CD14-positive monocyte (primary cell): ENCODE measurements at regions not wholly inside any gene's neighbourhood (a gene's known extent, or its start where the extent isn't known, plus 50 kb on each side); places are given as distances from the start of the nearest gene placed in this dataset.

Experiments used
- DNase-seq, 3 donors: peaks; one replicate each; pipeline ENCODE4 v3.0.0-alpha.2; 2011 to 2022
- H2AFZ ChIP-seq: 2 replicates; pipeline ENCODE4 v1.6.0; 2012; ENCODE audit warnings: mild to moderate bottlenecking, low read depth, low read length, inconsistent platforms; ENCODE audit not compliant: insufficient read depth, poor library complexity, severe bottlenecking
- H3K27ac ChIP-seq, 2 donors: 1 replicate in 1 of 2; 2 replicates in 1 of 2; pipeline ENCODE4 v1.5.1; 2012 to 2013; ENCODE audit warnings: low read length in 2 of 2, control low read depth in 1 of 2, inconsistent platforms in 1 of 2, low read depth in 1 of 2, mild to moderate bottlenecking in 1 of 2
- H3K27me3 ChIP-seq, 2 donors: one replicate each; pipeline versions ENCODE4 v1.6.0 to v1.6.1; 2011 to 2013; ENCODE audit warnings: low read length in 2 of 2; ENCODE audit not compliant: control insufficient read depth in 2 of 2, insufficient read depth in 2 of 2
- H3K36me3 ChIP-seq, 2 donors: replicated peaks in 1 of 2; 1 replicate in 1 of 2; 2 replicates in 1 of 2; pipeline versions ENCODE4 v1.5.1 to v1.6.1; 2012 to 2013; ENCODE audit warnings: low read length in 2 of 2, control low read depth in 1 of 2, inconsistent platforms in 1 of 2, mild to moderate bottlenecking in 1 of 2; ENCODE audit not compliant: insufficient read depth in 2 of 2, control insufficient read depth in 1 of 2
- H3K4me1 ChIP-seq, 2 donors: 1 replicate in 1 of 2; 2 replicates in 1 of 2; pipeline versions ENCODE4 v1.5.1 to v1.6.1; 2012 to 2013; ENCODE audit warnings: low read length in 2 of 2, control low read depth in 1 of 2, inconsistent platforms in 1 of 2, mild to moderate bottlenecking in 1 of 2, moderate library complexity in 1 of 2; ENCODE audit not compliant: insufficient read depth in 2 of 2, control insufficient read depth in 1 of 2
- H3K4me2 ChIP-seq: replicated peaks from 2 replicates; pipeline ENCODE3; 2012; ENCODE audit warnings: low read length, moderate library complexity, mild to moderate bottlenecking; ENCODE audit not compliant: poor library complexity, severe bottlenecking; ENCODE audit errors: extremely low read depth
- H3K4me3 ChIP-seq, 3 experiments: fragments of 200-600 bp in 1 of 3; sonication (generic) in 1 of 3; replicated peaks in 1 of 3; 1 replicate in 2 of 3; 2 replicates in 1 of 3; pipeline ENCODE4 v1.5.1; 2011 to 2013; ENCODE audit warnings: low read length in 3 of 3, mild to moderate bottlenecking in 3 of 3, control low read depth in 2 of 3, low read depth in 2 of 3, inconsistent platforms in 1 of 3, moderate library complexity in 1 of 3
- H3K79me2 ChIP-seq: 2 replicates; pipeline ENCODE4 v1.6.0; 2012; ENCODE audit warnings: mild to moderate bottlenecking, control low read depth, inconsistent platforms, low read length, moderate library complexity; ENCODE audit not compliant: insufficient read depth
- H3K9ac ChIP-seq: 2 replicates; pipeline ENCODE4 v1.6.0; 2017; ENCODE audit warnings: low read length, mild to moderate bottlenecking; ENCODE audit not compliant: insufficient read depth, poor library complexity, severe bottlenecking
- H3K9me3 ChIP-seq, 2 donors: replicated peaks in 1 of 2; 1 replicate in 1 of 2; 2 replicates in 1 of 2; pipeline versions ENCODE4 v1.5.1 to v1.6.1; 2012 to 2013; ENCODE audit warnings: low read length in 2 of 2, control low read depth in 1 of 2; ENCODE audit not compliant: control insufficient read depth in 1 of 2, insufficient read depth in 1 of 2
- H4K20me1 ChIP-seq: 2 replicates; pipeline ENCODE4 v1.6.0; 2012; ENCODE audit warnings: mild to moderate bottlenecking, low read length, control low read depth, moderate library complexity; ENCODE audit not compliant: insufficient read depth
- H3K27ac Mint-ChIP-seq, 7 donors: one replicate each; pipeline ENCODE4 v1.8.0; 2020; ENCODE audit warnings: mild to moderate bottlenecking in 7 of 7, mixed read lengths in 7 of 7, moderate library complexity in 6 of 7, inconsistent platforms in 2 of 7
- H3K27me3 Mint-ChIP-seq, 3 donors: one replicate each; pipeline ENCODE4 v1.8.0; 2021 to 2022; ENCODE audit warnings: low read depth in 3 of 3, mild to moderate bottlenecking in 3 of 3, mixed read lengths in 3 of 3, moderate library complexity in 3 of 3, inconsistent platforms in 1 of 3
- H3K36me3 Mint-ChIP-seq, 2 donors: one replicate each; pipeline ENCODE4 v1.8.0; 2020; ENCODE audit warnings: mixed read lengths in 2 of 2, inconsistent platforms in 1 of 2, mild to moderate bottlenecking in 1 of 2
- H3K4me1 Mint-ChIP-seq: one replicate; pipeline ENCODE4 v1.8.0; 2020; ENCODE audit warnings: mild to moderate bottlenecking, mixed read lengths
- H3K4me3 Mint-ChIP-seq, 2 donors: one replicate each; pipeline ENCODE4 v1.8.0; 2020; ENCODE audit warnings: mild to moderate bottlenecking in 2 of 2, mixed read lengths in 2 of 2, moderate library complexity in 1 of 2
- H3K9me3 Mint-ChIP-seq, 7 donors: one replicate each; pipeline ENCODE4 v1.8.0; 2020 to 2022; ENCODE audit warnings: mixed read lengths in 7 of 7, mild to moderate bottlenecking in 6 of 7, moderate library complexity in 6 of 7, inconsistent platforms in 2 of 7
- CTCF ChIP-seq: fragments of 200-600 bp; IDR thresholded peaks from one replicate; pipeline ENCODE4 v1.8.0; 2022; ENCODE audit warnings: antibody characterized with exemption, mild to moderate bottlenecking
- WGBS: methylation state at CpG from one replicate; pipeline ENCODE4 v1.1.5; 2013; ENCODE audit warnings: missing lambda C conversion rate; ENCODE audit not compliant: insufficient coverage; 5-methylcytosine and 5-hydroxymethylcytosine counted together
- intact Hi-C, 2 donors: fragments of 100-400 bp; cut with micrococcal nuclease; formaldehyde crosslinking; loops; one replicate each; pipeline versions ENCODE4 v1.15.0 to v1.15.1; 2023

- Histone ChIP-seq H3K9ac (no peak overlapping the region), H3K27me3 (no peaks in the 10 kb centered on the region), H3K4me3 (no peak overlapping the region), H4K20me1 (no peaks in the 10 kb centered on the region), H3K9me3 (no peaks in the 10 kb centered on the region), H3K27ac (no peak overlapping the region), H3K4me2 (no peak overlapping the region), H3K36me3 (no peaks in the 10 kb centered on the region), H3K79me2 (no peaks in the 10 kb centered on the region), H2AFZ (no peak overlapping the region), H3K4me1 (no peaks in the 10 kb centered on the region)
- Mint-ChIP-seq H3K36me3 (no peaks in the 10 kb centered on the region), H3K27ac (no peak overlapping the region), H3K4me3 (no peak overlapping the region), H3K9me3 (peaks cover 0 to 7% (median 2%) of the 10 kb centered on the region in 7 donors), H3K4me1 (no peaks in the 10 kb centered on the region), H3K27me3 (no peaks in the 10 kb centered on the region)
- no CpG with 5 or more reads among the region's 3 CpGs for WGBS
- no peak for DNase-seq
- intact Hi-C loops: no loop called here
- no peak for TF ChIP-seq CTCF
These were observed 85.0 kb downstream of the RPRM start for GRCh38 chr2:153393518-153393917.

DNA sequence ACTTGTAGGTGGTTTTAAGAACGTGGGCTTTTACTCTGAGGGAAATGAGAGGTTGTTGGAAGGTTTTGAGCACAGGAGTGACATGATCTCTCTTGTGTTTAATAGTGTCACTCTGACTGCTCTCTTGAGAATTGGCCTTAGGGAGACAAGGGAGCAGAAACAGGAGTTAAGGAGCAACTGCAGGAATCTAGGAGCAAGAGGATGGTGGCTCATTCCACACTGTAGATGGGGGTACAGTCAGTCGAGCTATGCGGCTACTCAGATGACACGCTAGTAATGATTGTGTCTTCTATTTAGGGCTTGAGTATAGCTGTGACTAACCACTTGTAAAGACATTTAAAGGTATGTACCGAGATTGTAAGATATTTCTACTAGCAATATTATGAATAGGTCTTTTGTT lies 87.4 kb downstream of the RPRM start:
- no peaks in the 10 kb centered on the region for H3K27me3 ChIP-seq
- Mint-ChIP-seq H3K36me3 (no peaks in the 10 kb centered on the region), H3K9me3 (peaks cover 0 to 7% (median 2%) of the 10 kb centered on the region in 7 donors), H3K4me1 (no peaks in the 10 kb centered on the region), H3K27ac (no peak overlapping the region), H3K27me3 (no peaks in the 10 kb centered on the region), H3K4me3 (no peak overlapping the region)
- intact Hi-C loops: no loop called here
- no peak overlapping the region for H2AFZ ChIP-seq
- no peak overlapping the region for H3K9ac ChIP-seq
- 82% methylated on average over 3 of the region's 5 CpGs for WGBS
- no peaks in the 10 kb centered on the region for H3K36me3 ChIP-seq
- DNase-seq: no peak
- no peak overlapping the region for H3K4me2 ChIP-seq
- H3K27ac ChIP-seq: no peak overlapping the region
- no peaks in the 10 kb centered on the region for H3K9me3 ChIP-seq
- no peaks in the 10 kb centered on the region for H3K4me1 ChIP-seq
- H3K79me2 ChIP-seq: no peaks in the 10 kb centered on the region
- no peak overlapping the region for H3K4me3 ChIP-seq
- TF ChIP-seq CTCF: no peak
- no peaks in the 10 kb centered on the region for H4K20me1 ChIP-seq
